CD4-positive, alpha-beta T cell (primary cell): ENCODE measurements at regions not wholly inside any gene's neighbourhood (a gene's known extent, or its start where the extent isn't known, plus 50 kb on each side); places are given as distances from the start of the nearest gene placed in this dataset.
"Not testable (repeated sequence)": the region's sequence is repeated elsewhere in the genome, so short reads cannot be mapped to it uniquely, and the experiment has no call there.

Source experiments
- ATAC-seq: fragments of 200-7000 bp; cut with Tn5 transposase; one replicate; pipeline ENCODE4 v1.10.0; 2022; ENCODE audit warnings: mild to moderate bottlenecking; ENCODE audit not compliant: poor library complexity
- CTCF ChIA-PET: fragments of 350-600 bp; sonication (Branson Sonifier 250); formaldehyde crosslinking; loops from one replicate; lab custom pipeline; 2021; ENCODE audit warnings: antibody characterized with exemption, inconsistent platforms; lab: Charles Lee
- POLR2A ChIA-PET: fragments of 350-600 bp; sonication (Branson Sonifier 250); formaldehyde crosslinking; loops from one replicate; lab custom pipeline; 2021; ENCODE audit warnings: antibody characterized with exemption, inconsistent platforms; lab: Charles Lee
- DNase-seq, 14 experiments: peaks; one replicate each; pipeline ENCODE4 v3.0.0-alpha.2; 2013 to 2020; ENCODE audit warnings: mixed read lengths in 2 of 14
- H3K27ac ChIP-seq, 2 donors: one replicate each; pipeline versions ENCODE4 v1.5.1 to v1.7.0; 2013; ENCODE audit warnings: low read length in 2 of 2, low read depth in 1 of 2, mild to moderate bottlenecking in 1 of 2
- H3K27me3 ChIP-seq, 2 experiments: 1 replicate in 1 of 2; 2 replicates in 1 of 2; pipeline versions ENCODE4 v1.6.1 to v1.7.0; 2013; ENCODE audit warnings: low read length in 2 of 2, control low read depth in 1 of 2, mild to moderate bottlenecking in 1 of 2, moderate library complexity in 1 of 2; ENCODE audit not compliant: insufficient read depth in 2 of 2, control insufficient read depth in 1 of 2
- H3K36me3 ChIP-seq: one replicate; pipeline ENCODE4 v1.6.1; 2013; ENCODE audit warnings: low read length, control low read depth; ENCODE audit not compliant: insufficient read depth
- H3K4me1 ChIP-seq: one replicate; pipeline ENCODE4 v1.6.1; 2013; ENCODE audit warnings: low read length, control low read depth; ENCODE audit not compliant: insufficient read depth
- H3K4me3 ChIP-seq: one replicate; pipeline ENCODE4 v1.5.1; 2013; ENCODE audit warnings: mild to moderate bottlenecking, low read length, moderate library complexity
- H3K9me3 ChIP-seq, 2 experiments: 1 replicate in 1 of 2; 2 replicates in 1 of 2; pipeline versions ENCODE4 v1.6.1 to v1.7.0; 2013; ENCODE audit warnings: low read length in 2 of 2, mild to moderate bottlenecking in 2 of 2, control low read depth in 1 of 2, moderate library complexity in 1 of 2; ENCODE audit not compliant: control insufficient read depth in 1 of 2, insufficient read depth in 1 of 2
- H3K27ac Mint-ChIP-seq: one replicate; pipeline ENCODE4 v1.8.0; 2020; ENCODE audit warnings: mixed read lengths
- H3K27me3 Mint-ChIP-seq: one replicate; pipeline ENCODE4 v1.8.0; 2021; ENCODE audit warnings: mixed read lengths
- H3K36me3 Mint-ChIP-seq: one replicate; pipeline ENCODE4 v1.8.0; 2021; ENCODE audit warnings: low read depth, mixed read lengths
- H3K4me1 Mint-ChIP-seq: one replicate; pipeline ENCODE4 v1.8.0; 2021; ENCODE audit warnings: low read depth, mixed read lengths
- H3K4me3 Mint-ChIP-seq: one replicate; pipeline ENCODE4 v1.8.0; 2020; ENCODE audit warnings: mild to moderate bottlenecking, mixed read lengths
- H3K9me3 Mint-ChIP-seq: one replicate; pipeline ENCODE4 v1.8.0; 2020; ENCODE audit warnings: mixed read lengths
- CTCF ChIP-seq: fragments of 200-600 bp; IDR thresholded peaks from one replicate; pipeline ENCODE4 v1.8.0; 2022; ENCODE audit warnings: antibody characterized with exemption, mild to moderate bottlenecking
- intact Hi-C, 2 experiments: fragments of 100-400 bp; cut with DNase I in 1 of 2; cut with micrococcal nuclease in 1 of 2; formaldehyde crosslinking; loops; one replicate each; pipeline versions ENCODE4 v1.15.1 to v1.9.0; 2023 to 2025; cut with DNase I, micrococcal nuclease

GRCh38 chr12:119931402-119931801 lies 54.3 kb upstream of the CIT start:
- no peak for TF ChIP-seq CTCF
- ATAC-seq (no peak), DNase-seq (no peak)
- no peak overlapping the region for H3K4me3 Mint-ChIP-seq
- no peaks in the 10 kb centered on the region for H3K9me3 ChIP-seq
- no peak overlapping the region for H3K27ac Mint-ChIP-seq
- H3K4me1 ChIP-seq, result no peaks in the 10 kb centered on the region
- ChIA-PET POLR2A (no interaction called here), CTCF (no interaction called here)
- intact Hi-C loops, result no loop called here
- H3K4me1 Mint-ChIP-seq, result no peaks in the 10 kb centered on the region
- H3K36me3 Mint-ChIP-seq, result no peaks in the 10 kb centered on the region
- H3K27me3 Mint-ChIP-seq, result no peaks in the 10 kb centered on the region
- H3K27me3 ChIP-seq, result no peaks in the 10 kb centered on the region
- no peak overlapping the region for H3K27ac ChIP-seq
- no peaks in the 10 kb centered on the region for H3K36me3 ChIP-seq
- H3K9me3 Mint-ChIP-seq, result no peaks in the 10 kb centered on the region
- no peak overlapping the region for H3K4me3 ChIP-seq

DNA sequence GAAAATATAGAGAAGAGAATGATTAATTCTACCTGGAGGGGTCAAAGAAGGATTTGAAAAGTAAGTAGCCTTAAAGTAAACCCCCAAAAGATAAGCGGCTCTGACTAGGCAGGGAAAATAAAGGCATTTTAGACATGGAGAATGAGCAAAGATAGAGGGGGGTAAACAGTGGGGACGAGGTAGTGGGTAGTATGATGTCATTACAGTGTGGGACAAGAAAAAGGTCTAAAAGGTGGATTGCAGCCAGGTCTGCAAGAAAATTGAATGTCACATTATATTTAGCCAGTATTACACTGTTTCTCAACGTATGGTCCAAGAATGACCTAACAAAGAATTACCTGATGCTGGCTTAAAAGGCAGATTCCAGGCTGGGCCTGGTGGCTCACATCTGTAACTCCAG lies 55.8 kb upstream of the CIT start:
- Mint-ChIP-seq H3K36me3 (no peaks in the 10 kb centered on the region), H3K9me3 (no peaks in the 10 kb centered on the region), H3K27me3 (no peaks in the 10 kb centered on the region), H3K4me3 (no peak overlapping the region), H3K27ac (no peak overlapping the region), H3K4me1 (no peaks in the 10 kb centered on the region)
- ATAC-seq (no peak), DNase-seq (no peak)
- Histone ChIP-seq H3K4me3 (no peak overlapping the region), H3K4me1 (peaks cover 2% of the 10 kb centered on the region), H3K27me3 (no peaks in the 10 kb centered on the region), H3K9me3 (no peaks in the 10 kb centered on the region), H3K36me3 (no peaks in the 10 kb centered on the region), H3K27ac (no peak overlapping the region)
- TF ChIP-seq CTCF, result no peak
- ChIA-PET POLR2A (no interaction called here), CTCF (no interaction called here)
- intact Hi-C loops, result no loop called here

DNA sequence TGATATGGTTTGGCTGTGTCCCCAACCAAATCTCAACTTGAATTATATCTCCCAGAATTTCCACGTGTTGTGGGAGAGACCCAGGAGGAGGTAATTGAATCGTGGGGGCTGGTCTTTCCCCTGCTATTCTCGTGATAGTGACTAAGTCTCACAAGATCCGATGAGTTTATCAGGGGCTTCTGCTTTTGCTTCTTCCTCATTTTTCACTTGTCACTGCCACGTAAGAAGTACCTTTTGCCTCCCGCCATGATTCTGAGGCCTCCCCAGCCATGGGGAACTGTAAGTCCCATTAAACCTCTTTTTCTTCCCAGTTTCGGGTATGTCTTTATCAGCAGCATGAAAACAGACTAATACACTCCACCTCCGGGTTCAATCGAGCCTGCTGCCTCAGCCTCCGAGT lies 54.3 kb upstream of the BICDL1 start:
- intact Hi-C loops, result loop anchor here in 1 of 2 experiments (5.0 kb wide), 1 partner anchor 48 kb away; no protein-coding TSS in a partner anchor
- ATAC-seq, H3K27ac Mint-ChIP-seq, H3K4me1 ChIP-seq, CTCF ChIA-PET, H3K4me3 ChIP-seq, H3K4me1 Mint-ChIP-seq, H3K27ac ChIP-seq, H3K27me3 Mint-ChIP-seq, H3K4me3 Mint-ChIP-seq, H3K27me3 ChIP-seq, H3K9me3 Mint-ChIP-seq, H3K9me3 ChIP-seq, H3K36me3 Mint-ChIP-seq, POLR2A ChIA-PET, H3K36me3 ChIP-seq: not testable (repeated sequence)
- peak in 2 of 14 experiments; percentile 4 to 33 for DNase-seq

DNA sequence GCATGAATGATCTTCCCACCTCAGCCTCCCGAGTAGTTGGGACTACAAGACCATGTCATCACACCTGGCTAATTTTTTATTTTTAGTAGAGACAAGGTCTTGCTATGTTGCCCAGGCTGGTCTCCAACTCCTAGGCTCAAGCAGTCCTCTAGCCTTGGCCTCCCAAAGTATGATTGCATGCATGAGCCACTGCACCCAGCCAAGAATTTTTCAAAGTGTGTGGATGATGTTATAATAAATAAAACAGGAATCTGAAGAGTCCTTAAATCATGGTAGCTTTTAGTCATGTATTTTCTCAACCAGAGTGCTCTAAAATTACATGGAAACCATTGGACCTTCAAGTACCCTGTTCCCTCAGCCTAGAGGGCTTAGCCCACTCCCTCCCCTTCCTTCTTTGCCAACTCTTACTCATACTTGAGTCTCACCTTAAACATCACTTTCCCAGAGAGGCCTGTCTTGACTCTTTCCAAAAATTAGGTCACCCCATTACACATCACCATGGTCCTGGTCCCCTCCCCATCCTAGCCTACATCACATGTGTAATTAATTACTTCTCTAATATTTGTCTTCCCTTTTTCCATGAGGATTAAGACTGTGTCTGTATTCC lies 52.2 kb upstream of the BICDL1 start:
- Histone ChIP-seq H3K4me1 (peaks cover 3% of the 10 kb centered on the region), H3K27me3 (no peaks in the 10 kb centered on the region), H3K36me3 (no peaks in the 10 kb centered on the region), H3K9me3 (no peaks in the 10 kb centered on the region), H3K27ac (no peak overlapping the region), H3K4me3 (no peak overlapping the region)
- ATAC-seq (no peak), DNase-seq (no peak)
- H3K9me3 Mint-ChIP-seq, result no peaks in the 10 kb centered on the region
- H3K4me3 Mint-ChIP-seq, result no peak overlapping the region
- H3K27me3 Mint-ChIP-seq, result no peaks in the 10 kb centered on the region
- intact Hi-C loops, result loop anchor here in 1 of 2 experiments (1.0 to 5.0 kb wide), 2 partner anchors 45 to 149 kb away; no protein-coding TSS in a partner anchor
- POLR2A ChIA-PET, result no interaction called here
- H3K4me1 Mint-ChIP-seq, result no peaks in the 10 kb centered on the region
- no peak for TF ChIP-seq CTCF
- CTCF ChIA-PET, result interaction anchor here (0.6 kb wide), 1 partner anchor 21 kb away, joined by 3 read pairs; no protein-coding TSS in a partner anchor
- H3K27ac Mint-ChIP-seq, result no peak overlapping the region
- no peaks in the 10 kb centered on the region for H3K36me3 Mint-ChIP-seq
